ENCODE measurements at regions not wholly inside any gene's neighbourhood (a gene's known extent, or its start where the extent isn't known, plus 50 kb on each side); places are given as distances from the start of the nearest gene placed in this dataset.
"Not testable (repeated sequence)": the region's sequence is repeated elsewhere in the genome, so short reads cannot be mapped to it uniquely, and the experiment has no call there.

GRCh38 chr4:64771149-64771548, 361.9 kb upstream of the TECRL start:
- DNase-seq: no peak
- Histone ChIP-seq H3K36me3 (replicated peaks) (no peaks in the 10 kb centered on the region), H3K4me3 (ENCODE audit: low read depth, low read length) (no peak overlapping the region), H3K27me3 (replicated peaks) (no peaks in the 10 kb centered on the region), H3K27ac (no peak overlapping the region)
- in situ Hi-C loops (cut with HindIII; ENCODE audit: low pct_ligation_motif_present, low sequenced_read_pairs): no loop called here
- no peak for TF ChIP-seq CTCF (IDR thresholded peaks at IDR 0.05; ENCODE audit: low read depth, low read length, missing control alignments)

- H3K27ac ChIP-seq: no peak overlapping the region
- H3K27me3 ChIP-seq (replicated peaks): no peaks in the 10 kb centered on the region
- no peak for DNase-seq
- in situ Hi-C loops (cut with HindIII; ENCODE audit: low pct_ligation_motif_present, low sequenced_read_pairs): no loop called here
- H3K4me3 ChIP-seq (ENCODE audit: low read depth, low read length): no peak overlapping the region
- TF ChIP-seq CTCF (IDR thresholded peaks at IDR 0.05; ENCODE audit: low read depth, low read length, missing control alignments): no peak
- no peaks in the 10 kb centered on the region for H3K36me3 ChIP-seq (replicated peaks)
These were observed 358.3 kb upstream of the TECRL start for GRCh38 chr4:64767547-64767946.

- no peaks in the 10 kb centered on the region for H3K36me3 ChIP-seq (replicated peaks)
- H3K4me3 ChIP-seq (ENCODE audit: low read depth, low read length): no peak overlapping the region
- in situ Hi-C loops (cut with HindIII; ENCODE audit: low pct_ligation_motif_present, low sequenced_read_pairs): no loop called here
- DNase-seq: no peak
- H3K27ac ChIP-seq: no peak overlapping the region
- no peak for TF ChIP-seq CTCF (IDR thresholded peaks at IDR 0.05; ENCODE audit: low read depth, low read length, missing control alignments)
- H3K27me3 ChIP-seq (replicated peaks): no peaks in the 10 kb centered on the region
These were observed 357.3 kb upstream of the TECRL start for GRCh38 chr4:64766565-64766964.

GRCh38 chr4:64756016-64756415, 346.8 kb upstream of the TECRL start:
- TF ChIP-seq CTCF (IDR thresholded peaks at IDR 0.05; ENCODE audit: low read depth, low read length, missing control alignments): no peak
- no peaks in the 10 kb centered on the region for H3K27me3 ChIP-seq (replicated peaks)
- H3K4me3 ChIP-seq (ENCODE audit: low read depth, low read length): no peak overlapping the region
- in situ Hi-C loops (cut with HindIII; ENCODE audit: low pct_ligation_motif_present, low sequenced_read_pairs): no loop called here
- no peaks in the 10 kb centered on the region for H3K36me3 ChIP-seq (replicated peaks)
- DNase-seq: peak; percentile 16
- H3K27ac ChIP-seq: no peak overlapping the region

GRCh38 chr4:64747919-64748715, 338.9 kb upstream of the TECRL start:
- TF ChIP-seq CTCF (IDR thresholded peaks at IDR 0.05; ENCODE audit: low read depth, low read length, missing control alignments): no peak
- in situ Hi-C loops (cut with HindIII; ENCODE audit: low pct_ligation_motif_present, low sequenced_read_pairs): no loop called here
- Histone ChIP-seq H3K27ac (no peak overlapping the region), H3K36me3 (replicated peaks) (no peaks in the 10 kb centered on the region), H3K27me3 (replicated peaks) (no peaks in the 10 kb centered on the region), H3K4me3 (ENCODE audit: low read depth, low read length) (no peak overlapping the region)
- DNase-seq: no peak

GRCh38 chr4:64738240-64738639, 329.0 kb upstream of the TECRL start:
- no peak for TF ChIP-seq CTCF (IDR thresholded peaks at IDR 0.05; ENCODE audit: low read depth, low read length, missing control alignments)
- H3K27me3 ChIP-seq (replicated peaks): no peaks in the 10 kb centered on the region
- in situ Hi-C loops (cut with HindIII; ENCODE audit: low pct_ligation_motif_present, low sequenced_read_pairs): no loop called here
- no peaks in the 10 kb centered on the region for H3K36me3 ChIP-seq (replicated peaks)
- no peak overlapping the region for H3K27ac ChIP-seq
- H3K4me3 ChIP-seq (ENCODE audit: low read depth, low read length): no peak overlapping the region
- no peak for DNase-seq

- not testable (repeated sequence) for DNase-seq
These were observed 328.5 kb upstream of the TECRL start for GRCh38 chr4:64737854-64738138.

More at GRCh38 chr4:64737854-64738138, 328.5 kb upstream of the TECRL start:
- H3K4me3 ChIP-seq (ENCODE audit: low read depth, low read length); H3K27ac ChIP-seq; H3K27me3 ChIP-seq (replicated peaks); H3K36me3 ChIP-seq (replicated peaks); in situ Hi-C loops (cut with HindIII; ENCODE audit: low pct_ligation_motif_present, low sequenced_read_pairs): not testable (repeated sequence)

Measured in brain microvascular endothelial cell (primary cell).